Brain microvascular endothelial cell (primary cell): ENCODE measurements at regions not wholly inside any gene's neighbourhood (a gene's known extent, or its start where the extent isn't known, plus 50 kb on each side); places are given as distances from the start of the nearest gene placed in this dataset.

ENCODE experiments used
- DNase-seq: peaks from one replicate; pipeline ENCODE4 v3.0.0-alpha.2; 2020
- H3K27ac ChIP-seq: fragments of 250-450 bp; sonication (Bioruptor Pico); 2 replicates; pipeline ENCODE4 v1.5.1; 2020; ENCODE audit warnings: mild to moderate bottlenecking, moderate library complexity
- H3K27me3 ChIP-seq: fragments of 250-450 bp; sonication (Bioruptor Pico); replicated peaks from 2 replicates; pipeline ENCODE4 v1.5.1; 2020; ENCODE audit warnings: mild to moderate bottlenecking
- H3K36me3 ChIP-seq: fragments of 250-450 bp; sonication (Bioruptor Pico); replicated peaks from 2 replicates; pipeline ENCODE4 v1.5.1; 2020; ENCODE audit warnings: mild to moderate bottlenecking
- H3K4me3 ChIP-seq: 2 replicates; pipeline ENCODE4 v1.5.1; 2011; ENCODE audit warnings: low read depth, mild to moderate bottlenecking, control low read depth, low read length, moderate library complexity
- CTCF ChIP-seq: IDR thresholded peaks from 2 replicates; pipeline ENCODE4 v1.5.1; 2011; ENCODE audit warnings: low read depth, mild to moderate bottlenecking, moderate library complexity, low read length, control low read depth, inconsistent platforms; ENCODE audit errors: missing control alignments
- in situ Hi-C: cut with HindIII; loops from 2 replicates; pipeline ENCODE4 v1.10.0; 2017; ENCODE audit warnings: low sequenced_read_pairs, low pct_ligation_motif_present

- Histone ChIP-seq H3K36me3 (no peaks in the 10 kb centered on the region), H3K27ac (no peak overlapping the region), H3K4me3 (no peak overlapping the region), H3K27me3 (no peaks in the 10 kb centered on the region)
- no peak for TF ChIP-seq CTCF
- no peak for DNase-seq
- in situ Hi-C loops, result no loop called here
Measured at GRCh38 chr3:132218817-132219755, 98.1 kb upstream of the ACP3 start.

DNA sequence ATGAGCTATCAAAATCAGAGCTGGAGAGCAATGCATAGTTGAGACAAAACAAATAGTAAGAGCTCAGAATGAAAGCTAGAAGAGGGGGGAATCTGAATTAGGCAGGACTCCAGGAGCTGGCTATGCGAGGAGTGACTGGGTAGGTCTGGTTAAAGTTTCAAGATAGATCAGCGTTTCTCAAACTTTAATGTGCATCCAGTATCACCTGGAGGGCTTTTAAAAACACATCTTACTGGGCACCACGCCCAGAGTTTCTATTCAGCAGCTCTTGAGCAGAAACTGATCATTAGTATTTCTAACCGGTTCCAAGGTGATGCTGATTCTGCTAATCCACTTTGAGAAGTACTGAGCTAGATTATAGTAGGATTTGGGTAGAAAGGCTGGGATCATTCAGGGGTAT is 96.2 kb upstream of the ACP3 start:
- Histone ChIP-seq H3K27ac (no peak overlapping the region), H3K36me3 (no peaks in the 10 kb centered on the region), H3K4me3 (no peak overlapping the region), H3K27me3 (no peaks in the 10 kb centered on the region)
- DNase-seq, result no peak
- TF ChIP-seq CTCF, result no peak
- in situ Hi-C loops, result no loop called here

DNA sequence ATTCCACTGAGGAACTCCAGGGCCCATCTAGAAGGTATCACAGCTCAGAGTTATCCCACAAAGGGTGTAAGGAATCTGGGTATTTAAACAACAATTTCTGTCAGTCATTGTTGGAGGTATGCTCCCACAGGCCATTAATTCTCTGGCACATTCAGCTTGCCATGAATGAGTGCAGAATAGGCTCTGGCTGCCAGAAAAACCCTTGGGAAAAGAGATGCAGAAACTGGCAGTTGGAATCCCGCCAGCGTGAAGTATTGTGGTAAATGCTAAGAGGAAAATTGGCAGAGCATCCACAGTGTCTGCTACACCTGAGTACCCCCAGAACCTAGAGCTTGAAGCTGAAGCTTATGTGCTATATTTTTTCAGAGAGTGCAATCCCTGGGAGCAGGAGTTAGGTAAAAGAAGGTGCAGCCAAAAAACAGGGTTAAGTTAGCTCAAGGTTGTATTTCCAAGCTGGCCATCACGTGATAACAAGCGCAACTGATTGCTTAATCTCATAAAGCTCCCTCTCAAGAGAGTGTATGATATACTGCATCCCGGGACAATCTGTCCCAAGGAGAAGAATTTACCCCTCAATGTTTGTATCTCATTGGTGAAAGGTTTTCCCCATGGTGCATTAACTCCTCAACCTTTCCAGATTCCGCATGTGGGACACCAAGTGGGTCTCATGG is 94.2 kb upstream of the ACP3 start:
- H3K4me3 ChIP-seq, result no peak overlapping the region
- DNase-seq, result no peak

DNA sequence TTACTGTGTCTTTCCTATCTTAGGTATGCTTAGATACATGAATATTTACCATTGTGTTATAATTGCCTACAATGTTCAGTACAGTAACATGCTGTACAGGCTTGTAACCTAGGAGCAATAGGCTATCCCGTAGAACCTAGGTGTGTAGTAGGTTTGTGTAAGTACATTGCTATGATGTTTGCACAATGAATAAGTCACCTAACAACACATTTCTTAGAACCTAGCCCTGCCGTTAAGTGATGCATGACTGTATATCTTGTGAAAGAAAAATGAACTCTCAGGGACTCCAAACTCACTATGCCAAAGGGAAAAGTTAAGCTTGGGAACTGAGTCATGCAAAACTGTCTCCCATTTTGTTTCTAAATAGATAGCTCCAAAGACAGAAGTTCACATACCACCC is 91.5 kb upstream of the ACP3 start:
- no peaks in the 10 kb centered on the region for H3K27me3 ChIP-seq
- H3K4me3 ChIP-seq, result no peak overlapping the region
- DNase-seq, result no peak
- no peak overlapping the region for H3K27ac ChIP-seq
- no peak for TF ChIP-seq CTCF
- in situ Hi-C loops, result no loop called here
- no peaks in the 10 kb centered on the region for H3K36me3 ChIP-seq

More for the DNA sequence above, 94.2 kb upstream of the ACP3 start:
- no peak for TF ChIP-seq CTCF
- in situ Hi-C loops, result no loop called here
- Histone ChIP-seq H3K27me3 (no peaks in the 10 kb centered on the region), H3K36me3 (no peaks in the 10 kb centered on the region), H3K27ac (no peak overlapping the region)

DNA sequence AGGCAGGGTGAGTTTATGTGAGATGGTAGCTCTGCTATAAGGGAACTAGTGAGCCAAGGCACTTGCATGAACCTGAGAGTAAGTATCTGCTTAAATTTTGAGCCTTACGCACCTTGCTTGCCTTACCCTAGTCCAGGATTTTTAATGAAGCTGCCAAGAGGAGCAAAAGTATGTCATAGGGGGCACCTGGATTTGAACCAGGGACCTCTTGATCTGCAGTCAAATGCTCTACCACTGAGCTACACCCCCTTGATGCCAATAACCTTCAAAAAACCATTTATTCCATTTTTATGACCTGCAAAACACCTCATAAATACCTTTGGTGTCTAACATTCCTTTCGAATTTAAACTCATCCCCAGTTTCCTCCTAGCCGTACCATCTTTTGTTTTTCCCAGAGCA is 88.3 kb upstream of the ACP3 start:
- in situ Hi-C loops, result no loop called here
- Histone ChIP-seq H3K27me3 (no peaks in the 10 kb centered on the region), H3K36me3 (no peaks in the 10 kb centered on the region), H3K27ac (no peak overlapping the region), H3K4me3 (no peak overlapping the region)
- DNase-seq, result peak; percentile 22
- TF ChIP-seq CTCF, result no peak
